ENCODE measurements at regions not wholly inside any gene's neighbourhood (a gene's known extent, or its start where the extent isn't known, plus 50 kb on each side); places are given as distances from the start of the nearest gene placed in this dataset.

DNA sequence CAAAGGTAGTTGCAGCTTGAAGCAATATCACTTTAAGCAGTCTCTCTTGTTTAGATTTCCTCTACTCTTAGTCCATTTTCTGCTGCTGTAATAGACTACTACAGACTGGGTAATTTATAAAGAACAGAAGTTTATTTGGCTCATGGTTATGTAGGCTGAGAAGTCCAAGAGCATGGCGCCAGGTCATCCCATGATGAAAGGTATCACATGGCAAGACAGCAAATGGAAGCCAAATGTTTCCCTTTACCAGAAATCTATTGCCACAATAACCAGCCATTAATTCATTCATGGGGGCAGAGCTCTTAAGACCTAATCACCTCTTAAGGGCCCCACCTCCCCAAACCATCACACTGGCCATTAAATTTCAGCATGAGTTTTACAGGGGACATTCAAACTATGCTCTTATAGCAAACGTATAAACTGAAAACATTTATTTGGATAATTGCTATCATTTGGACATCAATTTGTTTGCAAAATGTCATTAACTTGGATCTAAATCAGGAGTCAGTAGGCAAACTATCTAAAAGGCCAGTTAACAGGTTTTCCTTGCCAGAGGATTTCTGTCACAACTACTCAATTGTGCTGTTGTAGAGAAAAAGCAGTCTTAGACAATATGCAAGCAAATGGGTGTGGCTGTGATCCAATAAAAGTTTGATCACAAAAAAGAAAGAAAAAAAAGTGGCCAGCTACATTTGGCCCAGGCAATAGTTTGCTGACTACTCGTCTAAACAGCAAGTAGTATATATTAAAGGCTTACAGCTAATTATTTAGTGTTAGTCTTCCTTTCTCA is 75.7 kb upstream of the GUCY1A1 start:
- no peak overlapping the region for H2BK5ac ChIP-seq (ENCODE audit: low read depth, low read length)
- no peak overlapping the region for H3K27ac ChIP-seq (ENCODE audit: low read depth, low read length)
- H3K14ac ChIP-seq (ENCODE audit: insufficient read length): no peak overlapping the region
- no peak overlapping the region for H4K8ac ChIP-seq (ENCODE audit: extremely low read depth, insufficient read depth, low read length)
- H3K23me2 ChIP-seq (ENCODE audit: low read depth, low read length): no peaks in the 10 kb centered on the region
- no peak for FAIRE-seq
- H3K9ac ChIP-seq (replicated peaks in 1 of 4; ENCODE audit: extremely low read depth in 1 of 4, low read depth in 3 of 4, low read length in 3 of 4): no peak overlapping the region
- H2BK12ac ChIP-seq (ENCODE audit: low read depth, low read length): no peak overlapping the region
- no peak overlapping the region for H2BK15ac ChIP-seq (ENCODE audit: low read length)
- no peak for DNase-seq (ENCODE audit: low read depth in 1 of 2, low spot score in 2 of 2)
- H4K20me1 ChIP-seq (replicated peaks in 1 of 2; ENCODE audit: control insufficient read depth in 1 of 2, insufficient read depth in 2 of 2, low read length in 2 of 2): no peaks in the 10 kb centered on the region
- no peak overlapping the region for H2AFZ ChIP-seq (ENCODE audit: low read length)
- no peak overlapping the region for H2BK120ac ChIP-seq (replicated peaks; ENCODE audit: low read depth, low read length)
- no peak overlapping the region for H4K91ac ChIP-seq (replicated peaks; ENCODE audit: insufficient read length, low read length)
- H3K4me3 ChIP-seq (ENCODE audit: extremely low read depth in 1 of 4, insufficient read depth in 2 of 4, low read depth in 3 of 4, low read length in 4 of 4): no peak overlapping the region
- no peaks in the 10 kb centered on the region for H3K79me1 ChIP-seq (ENCODE audit: low read depth, low read length)
- no peak overlapping the region for H3K4me2 ChIP-seq (ENCODE audit: insufficient read depth in 1 of 2, low read depth in 2 of 2, low read length in 2 of 2)
- CTCF ChIA-PET (ENCODE audit: partially characterized antibody): interaction anchor here (1.5 kb wide), 1 partner anchor 25 kb away, joined by 4 read pairs; no protein-coding TSS in a partner anchor
- no peak overlapping the region for H3K23ac ChIP-seq (ENCODE audit: insufficient read length)
- no peak overlapping the region for H2AK5ac ChIP-seq (ENCODE audit: low read depth, low read length)
- H4K5ac ChIP-seq (ENCODE audit: insufficient read length, low read depth, low read length): no peak overlapping the region
- H3K27me3 ChIP-seq (replicated peaks in 1 of 4; ENCODE audit: control insufficient read depth in 3 of 4, extremely low read depth in 1 of 4, insufficient read depth in 3 of 4, low read length in 3 of 4): peaks cover 0 to 1% (median 0%) of the 10 kb centered on the region in 4 experiments; a peak in 1 of 7 replicates
- H3K9me3 ChIP-seq (ENCODE audit: insufficient read depth in 2 of 2, low read depth in 1 of 2, low read length in 1 of 2): no peaks in the 10 kb centered on the region
- no peaks in the 10 kb centered on the region for H3K36me3 ChIP-seq (ENCODE audit: control insufficient read depth in 2 of 4, insufficient read depth in 4 of 4, low read length in 3 of 4)
- no peak overlapping the region for H3K56ac ChIP-seq (replicated peaks; ENCODE audit: insufficient read length, low read depth, low read length)
- no peak overlapping the region for H3K18ac ChIP-seq (ENCODE audit: extremely low read depth, low read length)
- no peaks in the 10 kb centered on the region for H3K79me2 ChIP-seq (ENCODE audit: control insufficient read depth in 1 of 2, insufficient read depth in 2 of 2, low read length in 2 of 2)
- H2BK20ac ChIP-seq (ENCODE audit: low read length): no peak overlapping the region
- POLR2A ChIA-PET (ENCODE audit: partially characterized antibody): no interaction called here
- WGBS, 2 experiments (ENCODE audit: extremely low coverage in 1 of 2, insufficient coverage in 1 of 2, insufficient read length in 1 of 2, insufficient replicate concordance in 2 of 2, low coverage in 1 of 2, low lambda C conversion rate in 2 of 2, missing lambda C conversion rate in 1 of 2): 93% methylated on average over 3 of the region's 3 CpGs; no CpG with 5 or more reads in 1 of the 2 experiments
- no peaks in the 10 kb centered on the region for H3K4me1 ChIP-seq (replicated peaks in 1 of 4; ENCODE audit: control insufficient read depth in 3 of 4, insufficient read depth in 4 of 4, low read length in 3 of 4)
- no peak overlapping the region for H3K4ac ChIP-seq (replicated peaks; ENCODE audit: insufficient read length, low read depth, low read length)
- TF ChIP-seq JUN (IDR thresholded peaks at IDR 0.05; ENCODE audit: low read depth, low read length) (no peak), SIRT6 (IDR thresholded peaks at IDR 0.05; ENCODE audit: low read length) (no peak), ASH2L (IDR thresholded peaks at IDR 0.05; ENCODE audit: low read length) (no peak), SRF (IDR thresholded peaks at IDR 0.05; ENCODE audit: low read depth, low read length) (no peak), HDAC6 (IDR thresholded peaks at IDR 0.05; ENCODE audit: low read depth, low read length) (no peak), POU5F1 (IDR thresholded peaks at IDR 0.05; ENCODE audit: low read depth, low read length) (no peak), TAF7 (optimal IDR thresholded peaks at IDR 0.05; ENCODE audit: borderline replicate concordance, low read depth, low read length) (no peak), CREB1 (IDR thresholded peaks at IDR 0.05) (no peak), TAF1 (IDR thresholded peaks at IDR 0.05; ENCODE audit: low read depth, low read length) (no peak), NRF1 (IDR thresholded peaks at IDR 0.05; ENCODE audit: low read depth, low read length) (no peak), SIN3A (conservative IDR thresholded peaks at IDR 0.05 in 1 of 2, IDR thresholded peaks at IDR 0.05 in 1 of 2; ENCODE audit: low read depth in 1 of 2, low read length in 2 of 2) (no peak), SP1 (IDR thresholded peaks at IDR 0.05; ENCODE audit: low read depth, low read length) (no peak), YY1 (IDR thresholded peaks at IDR 0.05; ENCODE audit: low read depth, low read length) (no peak), POLR2A (IDR thresholded peaks at IDR 0.05; ENCODE audit: control extremely low read depth in 1 of 2, low read depth in 2 of 2, low read length in 2 of 2) (no peak)
- TF ChIP-seq, protein P1, sequence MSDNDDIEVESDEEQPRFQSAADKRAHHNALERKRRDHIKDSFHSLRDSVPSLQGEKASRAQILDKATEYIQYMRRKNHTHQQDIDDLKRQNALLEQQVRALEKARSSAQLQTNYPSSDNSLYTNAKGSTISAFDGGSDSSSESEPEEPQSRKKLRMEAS (IDR thresholded peaks at IDR 0.05): no peak

All from H1 (cell line).